Suppressor macrophage (primary cell): ENCODE measurements at regions not wholly inside any gene's neighbourhood (a gene's known extent, or its start where the extent isn't known, plus 50 kb on each side); places are given as distances from the start of the nearest gene placed in this dataset.

ENCODE experiments used
- DNase-seq, 4 experiments: peaks; one replicate each; pipeline ENCODE4 v3.0.0-alpha.2; 2020 to 2022

DNA sequence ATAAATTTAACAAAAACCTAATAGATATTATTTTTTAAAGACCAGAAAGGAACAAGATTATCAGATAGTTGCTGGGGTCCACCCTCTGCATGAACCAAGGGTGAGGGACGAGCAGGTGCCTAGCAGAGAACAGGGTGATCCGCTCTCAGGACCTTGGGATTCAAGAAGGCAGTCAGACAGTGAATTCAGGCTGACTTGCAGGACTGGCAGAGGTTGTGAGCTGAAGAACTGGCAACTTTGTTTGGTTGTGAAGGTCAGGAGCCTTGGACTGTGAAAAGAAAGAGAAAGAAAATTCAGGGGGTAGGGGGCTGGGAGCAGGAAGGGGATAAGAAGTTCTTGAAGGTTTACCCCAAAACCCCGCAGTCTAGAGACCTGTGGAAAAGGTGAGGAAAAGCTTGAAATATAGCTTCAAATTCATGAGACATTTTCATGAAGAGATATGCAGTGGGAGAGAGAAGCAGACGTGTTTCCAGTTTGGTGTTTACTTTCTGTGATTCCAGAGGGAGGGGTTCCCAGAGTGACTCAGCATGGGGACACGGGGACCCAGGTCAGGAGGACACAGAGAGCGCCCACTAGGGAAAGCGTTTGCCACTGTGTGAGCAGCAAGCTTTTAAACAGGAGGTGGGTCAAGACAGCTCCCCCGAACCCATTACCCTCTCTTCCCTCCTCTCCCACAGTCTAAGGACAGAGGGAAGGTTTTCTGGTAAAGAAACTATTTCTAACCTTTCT, 217.2 kb upstream of the UMPS start:
- no peak for DNase-seq

DNA sequence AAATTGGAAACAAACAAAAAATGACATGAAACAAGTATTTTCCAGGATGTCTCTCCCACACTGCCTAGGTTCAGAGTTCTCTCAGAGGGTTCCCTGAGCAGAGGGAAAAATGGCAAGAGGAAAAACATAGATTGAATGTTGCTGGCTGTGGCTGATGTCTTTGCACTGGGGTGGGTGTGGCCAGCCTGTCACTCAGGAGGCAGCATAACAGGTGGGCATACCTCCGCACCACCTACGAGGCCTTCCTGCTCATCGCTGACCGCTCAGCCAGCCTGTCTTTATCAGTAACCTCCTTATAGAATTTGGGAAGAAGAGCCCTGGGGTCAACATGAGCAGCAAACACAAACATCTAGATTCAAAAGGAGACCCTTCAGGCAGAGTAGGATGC, 216.6 kb upstream of the UMPS start:
- no peak for DNase-seq

DNA sequence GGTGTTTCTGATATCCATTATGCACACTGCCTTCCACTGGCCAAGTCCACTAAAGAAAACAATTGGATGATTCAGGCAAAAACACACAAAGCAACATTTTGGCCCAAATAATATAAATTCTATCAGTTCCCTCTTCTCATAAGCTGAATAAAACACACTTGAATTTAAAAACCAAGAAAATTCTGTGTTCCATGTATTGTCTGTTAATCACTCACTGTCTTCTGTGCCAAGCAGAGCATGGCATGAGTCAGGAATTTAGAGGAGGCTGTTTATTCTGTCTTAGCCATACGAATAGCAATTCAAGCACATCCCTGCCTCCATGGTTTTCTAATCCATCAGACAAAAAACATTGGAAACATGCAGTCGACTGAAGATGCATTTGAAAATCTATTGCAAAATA, 215.6 kb upstream of the UMPS start:
- DNase-seq = no peak

DNA sequence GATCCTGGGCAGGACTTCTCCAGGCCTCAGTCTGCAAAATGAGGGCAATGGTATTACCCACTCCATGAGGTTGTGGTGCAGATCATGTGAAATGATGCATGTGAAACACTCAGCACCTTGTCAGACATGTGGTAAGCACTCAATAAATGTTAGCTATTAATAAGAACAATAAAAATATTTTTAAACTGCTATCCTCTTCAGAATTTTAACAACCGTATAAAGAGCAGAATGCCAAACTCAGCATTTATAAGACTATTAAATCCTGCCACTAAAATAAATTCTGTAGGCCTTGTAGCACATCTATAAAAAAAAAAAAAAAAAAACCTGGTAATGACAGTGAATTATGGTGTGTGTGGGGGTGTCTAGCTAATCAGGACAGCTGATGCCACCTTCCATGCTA, 213.9 kb upstream of the UMPS start:
- no peak for DNase-seq

DNA sequence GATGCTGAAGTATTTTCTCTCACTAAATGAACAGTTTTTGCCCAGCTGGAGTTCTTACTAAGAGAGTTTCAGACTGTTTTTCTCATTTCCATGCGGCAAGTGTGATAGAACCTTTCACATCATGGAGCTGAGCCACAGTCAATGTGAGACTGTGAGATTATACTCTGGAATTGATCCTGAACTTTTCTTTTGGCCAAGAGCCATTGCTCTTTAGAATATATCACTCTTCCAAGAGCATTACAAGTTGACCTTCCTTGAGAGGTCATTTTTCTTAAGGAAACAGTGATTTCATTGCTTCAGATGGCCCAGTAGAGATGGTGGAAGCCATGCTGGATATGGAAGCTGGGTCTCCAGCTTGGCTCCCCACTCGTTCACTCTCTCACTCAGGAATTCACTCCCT, 212.9 kb upstream of the UMPS start:
- no peak for DNase-seq

DNA sequence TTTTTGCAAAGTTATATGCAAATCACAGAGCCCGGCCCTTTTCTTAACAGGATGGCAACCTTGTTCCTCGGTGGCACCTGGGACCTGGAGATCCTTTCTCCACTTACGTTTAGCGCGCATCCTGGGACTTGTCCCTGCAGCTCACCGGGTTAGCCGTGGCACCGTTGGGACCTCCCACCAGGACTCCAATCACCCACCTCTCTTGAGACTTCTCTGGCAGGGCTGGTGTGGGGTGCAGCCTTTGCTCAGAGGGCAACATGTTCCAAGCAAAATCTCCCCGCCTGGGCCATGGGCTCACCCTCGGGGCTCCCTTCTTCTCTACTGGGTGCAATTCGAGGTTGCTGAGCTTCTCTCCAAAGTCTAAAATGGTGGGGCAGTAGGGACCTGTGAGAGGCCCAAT, 211.9 kb upstream of the UMPS start:
- DNase-seq = no peak

DNA sequence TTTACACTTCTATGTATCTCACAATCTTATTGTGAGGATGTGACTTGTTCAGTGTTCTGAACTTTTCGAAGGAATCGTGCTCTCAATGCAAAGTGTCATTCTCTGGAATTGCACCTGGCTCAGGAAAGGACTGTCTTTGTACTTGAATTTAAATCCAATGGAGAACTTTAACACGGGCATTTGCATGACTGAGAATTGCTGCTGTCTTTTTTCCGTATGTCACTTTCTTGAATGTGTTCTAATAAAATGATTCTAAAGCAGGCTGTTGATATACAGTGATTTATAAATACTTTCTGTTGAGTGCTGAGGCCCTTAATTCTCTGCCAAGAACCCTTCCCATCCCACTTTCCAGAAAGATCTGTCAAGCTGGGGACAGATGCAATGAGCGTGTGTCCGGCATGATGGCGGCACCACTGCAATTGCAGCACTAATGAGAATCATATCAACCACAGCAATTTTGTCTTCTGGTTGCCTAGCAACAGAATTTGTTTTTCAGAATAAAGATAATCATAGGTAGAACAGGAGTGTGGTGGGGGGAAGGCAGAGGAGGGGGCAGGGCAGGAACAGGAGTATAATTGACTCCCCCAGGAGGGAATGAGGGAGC, 210.6 kb upstream of the UMPS start:
- no peak for DNase-seq

DNA sequence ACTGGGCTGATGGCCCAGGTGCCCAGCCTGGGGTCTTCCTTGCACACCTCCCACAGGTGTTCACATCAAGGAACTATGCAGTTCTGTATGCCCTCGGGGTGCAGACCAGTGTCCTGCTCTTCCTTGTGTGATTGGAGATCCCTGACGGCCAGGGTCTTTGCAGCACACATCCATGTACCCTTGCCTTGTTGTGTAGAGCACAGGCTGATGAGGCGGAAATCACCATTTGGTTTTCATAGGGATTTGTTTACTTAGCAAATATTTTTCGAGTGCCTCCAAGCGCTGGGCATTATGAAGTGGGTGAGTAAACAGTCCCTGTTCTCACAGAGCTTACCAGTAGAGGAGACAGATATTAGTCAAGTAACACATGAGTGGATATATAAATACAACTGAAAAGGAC, 209.3 kb upstream of the UMPS start:
- DNase-seq = no peak

DNA sequence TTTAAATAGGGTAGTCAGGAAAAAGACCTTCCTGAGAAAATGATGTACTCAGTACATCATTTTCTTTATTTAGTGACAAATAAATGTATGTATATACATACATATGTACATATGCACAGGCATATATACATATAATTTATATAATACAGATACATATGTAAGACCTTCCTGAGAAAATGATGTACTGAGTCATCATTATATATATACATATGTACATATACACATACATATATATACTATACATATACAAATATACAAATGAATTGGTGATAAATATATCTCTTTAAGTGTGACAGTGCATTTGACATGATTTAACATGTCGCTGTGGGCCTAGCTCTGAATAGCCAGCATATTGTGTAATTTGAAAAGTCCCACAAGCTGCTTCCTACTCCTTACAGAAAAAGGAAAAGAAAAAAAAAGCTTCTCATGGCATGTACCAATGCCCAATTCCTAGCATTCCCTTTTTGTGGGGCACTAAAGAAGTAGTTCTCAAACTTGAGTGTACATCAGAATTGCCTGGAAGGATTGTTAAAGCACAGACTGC, 208.1 kb upstream of the UMPS start:
- DNase-seq = no peak

DNA sequence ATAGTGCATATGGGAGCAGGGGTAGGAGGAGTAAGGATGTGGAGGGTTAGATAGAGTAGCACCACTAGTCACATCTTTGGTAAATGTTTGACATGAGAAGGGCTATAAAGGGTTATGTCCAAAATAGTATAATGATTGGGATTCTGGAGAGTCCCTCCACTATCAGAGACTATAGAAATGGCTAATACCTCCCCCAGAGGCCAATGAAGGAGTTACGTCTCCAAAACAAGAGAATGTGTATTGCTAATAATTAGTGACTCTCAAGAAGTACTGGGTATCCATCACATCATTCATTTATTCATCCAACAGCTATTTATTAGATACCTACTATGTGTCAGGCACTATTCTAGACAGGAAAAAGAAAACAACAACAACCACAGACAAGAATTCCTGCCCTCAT, 203.7 kb upstream of the UMPS start:
- DNase-seq = no peak

DNA sequence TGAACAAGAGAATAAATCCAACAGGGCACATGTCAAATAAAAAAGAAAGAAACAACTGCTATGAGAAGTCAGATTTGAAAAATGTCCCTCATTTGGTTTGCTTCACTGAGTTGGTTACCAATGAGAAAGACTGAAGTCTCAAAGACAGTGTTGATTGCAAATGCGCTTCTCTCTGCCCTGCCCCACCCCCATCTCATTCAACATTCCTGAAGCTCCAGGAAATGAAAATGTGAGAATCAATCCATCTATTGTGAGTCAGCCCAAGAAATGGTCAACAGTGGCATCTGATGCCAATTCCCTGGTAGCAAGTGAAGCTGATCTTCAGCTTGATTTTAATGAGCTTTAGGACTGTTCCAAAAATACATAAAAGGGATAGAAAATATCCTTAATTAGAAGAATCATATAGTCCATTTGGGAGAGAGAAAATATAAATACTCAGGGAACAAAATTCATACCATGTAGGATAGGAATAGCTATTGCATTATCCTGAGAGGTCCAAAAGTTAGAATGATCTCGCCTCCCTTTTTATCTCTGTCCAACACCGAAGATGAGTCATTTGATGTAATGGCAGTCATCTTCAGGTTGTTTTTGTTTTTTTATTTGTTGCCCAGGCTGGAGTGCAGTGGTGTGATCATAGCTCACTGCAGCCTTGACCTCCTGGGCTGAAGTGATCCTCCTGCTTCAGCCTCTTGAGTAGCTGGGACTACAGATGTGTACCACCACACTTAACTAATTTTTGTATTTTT, 200.3 kb upstream of the UMPS start:
- no peak for DNase-seq

DNA sequence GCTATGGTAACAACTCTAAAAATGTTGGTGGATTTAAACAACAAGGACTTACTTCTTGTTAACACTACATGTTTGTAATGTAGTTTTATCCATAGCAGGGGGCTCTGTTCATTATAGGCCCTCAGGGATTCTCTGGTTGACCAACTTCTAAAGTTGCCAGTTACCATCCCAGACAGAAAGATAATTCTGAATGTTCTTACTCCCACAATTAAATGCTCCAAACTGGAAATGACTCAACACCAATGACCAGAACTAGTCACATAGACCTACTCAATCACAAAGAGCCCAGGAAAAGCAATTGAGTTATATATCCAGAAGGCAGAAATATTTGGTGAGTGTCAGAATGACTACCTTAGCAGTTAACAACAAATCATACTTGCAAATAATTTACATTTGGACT, 199.3 kb upstream of the UMPS start:
- DNase-seq = no peak

DNA sequence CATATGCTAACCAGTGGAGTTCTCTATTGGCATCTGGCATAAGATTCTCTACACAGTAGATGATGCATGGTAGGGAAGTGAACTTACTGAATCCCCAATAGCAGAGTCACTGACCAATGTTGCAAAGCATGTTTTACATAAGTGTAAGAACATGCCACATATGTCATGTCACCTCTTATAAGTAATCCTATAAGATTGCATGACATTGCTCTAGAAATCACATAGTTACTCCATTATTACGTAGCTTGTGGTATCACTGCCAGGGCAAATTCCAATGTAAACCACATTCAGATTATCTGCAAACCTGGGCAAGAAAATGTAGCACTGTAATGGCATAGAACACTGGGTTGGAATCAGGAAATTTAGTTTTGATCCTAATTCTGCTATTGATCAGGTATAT, 198.2 kb upstream of the UMPS start:
- no peak for DNase-seq

DNA sequence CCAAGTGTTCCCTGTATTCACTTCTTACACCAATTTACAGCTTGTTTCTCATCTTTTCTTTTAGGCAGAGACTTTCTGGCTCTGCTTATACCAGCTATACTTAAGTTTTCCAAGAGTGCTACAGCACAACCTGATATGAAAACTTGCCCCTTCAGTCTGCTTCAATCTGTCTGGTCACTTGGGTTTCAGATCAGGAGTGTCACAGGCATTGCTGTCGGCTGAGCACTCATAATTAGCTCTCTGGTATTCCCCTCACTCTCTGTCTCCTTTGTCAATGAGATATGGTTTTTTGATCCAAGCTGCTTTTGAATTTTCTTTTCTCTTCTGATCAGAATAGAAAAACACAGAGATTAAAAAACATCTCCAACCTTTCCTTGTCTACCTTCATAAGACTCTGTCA, 194.9 kb upstream of the UMPS start:
- no peak for DNase-seq

DNA sequence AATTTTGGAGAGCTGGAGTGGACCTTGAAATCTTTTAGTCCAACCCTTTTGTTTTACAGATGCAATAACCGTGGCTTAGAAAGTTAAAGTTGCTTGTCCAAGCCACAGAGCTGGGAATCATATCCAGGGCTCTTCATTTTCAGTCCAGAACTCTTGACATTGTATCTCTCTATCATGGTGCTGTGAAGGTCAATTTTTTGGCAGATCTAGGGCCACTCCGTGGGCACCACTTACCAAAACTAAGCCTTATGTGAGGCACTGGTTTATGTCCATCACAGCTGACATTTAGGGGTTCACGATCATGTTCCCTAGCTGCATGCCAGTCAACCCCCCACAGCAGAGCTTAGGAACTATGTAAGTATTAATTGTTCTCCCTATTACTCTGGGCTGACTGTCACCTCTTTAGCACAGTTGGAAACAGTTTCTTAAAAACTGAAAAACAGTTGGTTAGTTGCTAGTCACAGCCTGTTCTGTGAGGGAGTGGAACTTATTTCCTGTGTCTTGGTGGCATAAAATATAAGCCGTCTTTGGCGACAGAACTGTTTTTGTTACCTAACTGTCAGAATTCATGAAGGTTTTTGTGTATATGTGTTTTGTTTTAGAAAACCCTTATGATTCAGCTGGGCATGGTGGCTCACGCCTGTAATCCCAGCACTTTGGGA, 189.6 kb upstream of the UMPS start:
- DNase-seq = no peak

DNA sequence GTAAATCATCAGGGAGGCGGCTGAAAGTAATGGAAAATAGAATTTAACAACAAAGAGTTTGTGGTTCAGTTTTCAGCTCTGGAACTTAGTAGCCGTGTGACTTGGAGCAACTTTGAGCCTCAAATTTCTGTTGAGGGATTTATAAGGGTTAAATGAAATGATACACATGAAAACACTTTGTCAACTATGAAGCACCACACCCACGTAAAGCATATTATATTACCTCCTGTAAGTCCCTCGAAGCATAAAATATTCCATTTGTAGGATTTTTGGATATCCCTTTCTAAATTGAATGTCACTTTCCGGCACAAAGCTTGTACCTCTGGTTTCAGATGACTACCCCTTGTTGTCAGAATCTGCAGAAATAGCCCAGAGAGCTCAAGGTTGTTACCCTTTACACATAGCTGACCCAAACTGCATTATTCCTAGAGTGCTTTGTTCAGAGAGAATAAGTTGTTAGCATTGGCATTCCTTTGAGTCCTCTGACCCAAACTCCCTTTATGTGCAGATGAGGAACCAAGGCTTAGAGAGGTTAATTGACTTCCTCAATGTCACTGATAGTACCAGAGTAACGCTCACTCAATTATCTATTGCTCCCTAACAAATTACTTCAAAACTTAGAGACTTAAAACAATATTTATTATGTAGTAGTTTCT, 187.9 kb upstream of the UMPS start:
- DNase-seq = no peak

DNA sequence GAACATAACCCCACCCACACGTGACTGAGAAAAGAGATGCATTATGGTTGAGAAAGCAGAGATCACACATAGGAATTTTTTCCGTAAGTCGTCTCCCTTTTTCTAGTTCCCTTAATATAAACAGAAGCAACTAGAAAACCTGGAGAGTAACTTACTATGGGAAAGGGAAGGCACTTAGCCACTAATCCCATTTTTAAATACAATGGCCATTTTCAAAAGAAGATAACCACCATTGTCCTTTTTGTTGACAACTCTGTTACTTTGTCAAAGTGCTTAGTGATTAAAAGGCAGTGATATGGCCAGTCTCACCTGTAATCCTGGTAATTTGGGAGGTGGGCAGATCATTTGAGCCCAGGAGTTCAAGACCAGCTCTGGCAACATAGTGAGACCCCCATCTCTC, 184.4 kb upstream of the UMPS start:
- no peak for DNase-seq

DNA sequence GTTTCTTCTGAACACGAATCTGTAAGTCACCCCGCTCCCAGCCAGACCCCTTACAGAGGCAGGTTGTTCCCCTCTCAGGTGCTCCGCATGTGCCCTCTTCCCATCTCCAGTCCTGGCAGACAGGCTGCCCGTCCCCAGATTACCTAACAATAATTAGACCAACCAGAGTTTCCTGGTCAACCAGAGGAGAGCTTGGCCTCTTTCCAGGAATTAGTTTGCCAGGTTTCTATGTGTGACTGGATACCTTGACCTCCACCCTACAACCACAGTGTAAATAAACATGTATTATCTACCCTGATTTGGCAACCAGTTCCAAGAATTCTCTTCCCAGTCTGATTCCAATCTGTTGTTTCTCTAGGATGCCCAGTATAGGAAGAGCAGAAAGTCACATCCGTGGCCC, 178.0 kb upstream of the UMPS start:
- no peak for DNase-seq

DNA sequence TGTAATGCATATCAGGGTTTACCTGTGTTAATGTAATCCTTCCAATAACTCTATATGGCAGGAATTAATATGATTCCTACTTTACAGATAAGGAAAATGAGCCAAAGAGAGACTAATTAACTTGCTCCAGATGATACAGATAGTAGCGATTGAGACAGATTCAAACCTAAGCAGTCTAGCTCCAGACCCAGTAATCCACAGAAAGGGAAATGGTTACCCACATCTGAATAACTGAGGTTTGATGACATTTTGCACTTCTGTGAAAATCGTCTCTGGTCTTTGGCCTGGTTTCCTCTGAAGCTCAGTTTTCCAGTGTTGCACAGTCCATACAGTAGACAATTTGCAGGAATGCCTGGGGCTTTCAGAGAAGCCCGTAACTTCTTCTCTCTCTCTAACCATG, 177.1 kb upstream of the UMPS start:
- no peak for DNase-seq

DNA sequence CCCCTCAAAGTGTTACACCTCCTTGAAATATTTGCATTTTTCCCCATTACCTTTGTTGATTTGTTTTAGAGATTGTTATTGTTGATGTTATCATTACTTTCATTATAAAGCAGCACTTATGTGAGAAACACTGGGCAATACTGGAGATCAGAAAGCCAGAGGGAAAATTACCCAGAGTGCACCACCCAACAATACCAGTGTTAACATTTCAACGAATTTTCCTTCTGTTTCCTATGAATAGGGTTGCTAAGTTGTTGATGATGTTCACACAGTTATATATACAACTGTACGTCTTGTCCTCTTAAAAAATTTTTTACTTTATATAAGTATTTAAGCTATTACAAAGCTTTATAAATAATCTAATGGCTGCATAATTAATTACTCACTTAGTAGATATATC, 173.6 kb upstream of the UMPS start:
- DNase-seq = no peak

DNA sequence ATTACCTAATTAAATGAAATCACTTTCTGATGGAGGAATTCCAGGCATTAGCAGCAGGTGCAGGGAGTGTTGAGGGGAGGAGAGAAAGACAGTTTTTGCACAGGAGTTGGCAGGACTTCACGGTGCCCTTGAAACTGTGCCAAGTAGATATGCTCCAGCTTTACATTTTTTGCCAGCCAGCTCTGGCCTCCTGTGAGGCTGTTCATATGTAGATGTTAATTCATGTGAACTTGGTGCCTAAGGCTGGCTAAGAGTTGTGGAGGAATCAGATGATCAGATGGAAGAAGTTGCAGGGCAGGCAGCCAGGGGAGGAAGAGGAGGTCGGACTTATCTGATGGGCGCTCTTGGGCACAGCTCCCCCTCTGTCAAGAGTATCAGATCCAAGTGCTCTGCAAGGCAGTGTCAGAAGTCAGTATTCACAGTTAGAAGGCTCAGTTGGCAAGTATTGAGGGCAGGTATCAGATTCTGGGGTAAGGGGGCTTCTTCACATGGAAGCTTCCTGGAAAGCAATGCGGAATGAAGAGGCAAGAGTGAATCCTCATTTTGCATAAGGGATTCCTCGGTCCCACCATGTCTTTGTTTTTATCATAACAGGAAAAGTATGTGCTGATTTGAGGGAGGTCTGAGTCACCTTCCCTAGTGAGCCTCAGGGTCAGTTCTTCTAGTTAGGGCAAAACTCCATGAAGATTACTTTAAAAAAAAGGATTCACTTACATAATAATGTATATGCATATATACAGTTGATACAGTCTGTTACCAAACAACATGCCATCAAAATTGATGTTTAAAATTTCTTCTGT, 172.6 kb upstream of the UMPS start:
- no peak for DNase-seq
